Endothelial cell (in vitro differentiated cells): ENCODE measurements at regions not wholly inside any gene's neighbourhood (a gene's known extent, or its start where the extent isn't known, plus 50 kb on each side); places are given as distances from the start of the nearest gene placed in this dataset.

Source experiments
- DNase-seq: peaks from one replicate; pipeline ENCODE4 v3.0.0; 2021; ENCODE audit warnings: low spot score
- H3K27ac Mint-ChIP-seq: one replicate; pipeline ENCODE4 v1.8.0; 2021; ENCODE audit warnings: mixed read lengths, inconsistent platforms; ENCODE audit not compliant: unreplicated experiment
- H3K27me3 Mint-ChIP-seq: one replicate; pipeline ENCODE4 v1.8.0; 2021; ENCODE audit warnings: mild to moderate bottlenecking, moderate library complexity, mixed read lengths, inconsistent platforms; ENCODE audit not compliant: unreplicated experiment
- H3K36me3 Mint-ChIP-seq: one replicate; pipeline ENCODE4 v1.8.0; 2021; ENCODE audit warnings: mild to moderate bottlenecking, low read depth, mixed read lengths, inconsistent platforms; ENCODE audit not compliant: unreplicated experiment
- H3K4me1 Mint-ChIP-seq: one replicate; pipeline ENCODE4 v1.8.0; 2021; ENCODE audit warnings: mild to moderate bottlenecking, mixed read lengths, inconsistent platforms; ENCODE audit not compliant: unreplicated experiment
- H3K4me3 Mint-ChIP-seq: one replicate; pipeline ENCODE4 v1.8.0; 2021; ENCODE audit warnings: mild to moderate bottlenecking, mixed read lengths, inconsistent platforms; ENCODE audit not compliant: unreplicated experiment
- H3K9me3 Mint-ChIP-seq: one replicate; pipeline ENCODE4 v1.8.0; 2021; ENCODE audit warnings: mixed read lengths, inconsistent platforms; ENCODE audit not compliant: unreplicated experiment
- TF ChIP-seq, protein P1 (sequence below): fragments of 200-600 bp; sonication (generic); IDR thresholded peaks from one replicate; pipeline ENCODE4 v1.5.0; 2021; ENCODE audit warnings: antibody characterized with exemption; ENCODE audit not compliant: unreplicated experiment

DNA sequence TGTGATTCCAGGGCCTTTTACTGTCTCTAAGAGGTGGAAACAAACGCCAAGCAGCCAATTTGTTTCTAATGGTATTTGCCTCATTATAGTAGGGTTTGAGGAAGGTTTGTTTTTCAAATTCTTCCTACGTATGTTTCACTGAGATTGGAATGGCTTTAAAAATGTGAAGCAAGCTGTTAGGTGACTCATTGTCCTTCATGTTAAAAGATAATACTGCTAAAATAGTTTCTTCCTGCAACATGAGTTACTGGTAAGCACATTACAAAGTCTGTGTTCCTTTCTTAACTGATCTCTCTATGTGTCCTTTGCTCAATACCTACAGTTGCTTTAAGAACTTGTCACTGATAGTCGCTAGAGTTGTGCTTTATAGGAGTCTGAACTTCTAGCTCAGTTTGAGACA, 1183.9 kb downstream of the RPA4 start:
- no peaks in the 10 kb centered on the region for H3K36me3 Mint-ChIP-seq
- TF ChIP-seq, protein P1, sequence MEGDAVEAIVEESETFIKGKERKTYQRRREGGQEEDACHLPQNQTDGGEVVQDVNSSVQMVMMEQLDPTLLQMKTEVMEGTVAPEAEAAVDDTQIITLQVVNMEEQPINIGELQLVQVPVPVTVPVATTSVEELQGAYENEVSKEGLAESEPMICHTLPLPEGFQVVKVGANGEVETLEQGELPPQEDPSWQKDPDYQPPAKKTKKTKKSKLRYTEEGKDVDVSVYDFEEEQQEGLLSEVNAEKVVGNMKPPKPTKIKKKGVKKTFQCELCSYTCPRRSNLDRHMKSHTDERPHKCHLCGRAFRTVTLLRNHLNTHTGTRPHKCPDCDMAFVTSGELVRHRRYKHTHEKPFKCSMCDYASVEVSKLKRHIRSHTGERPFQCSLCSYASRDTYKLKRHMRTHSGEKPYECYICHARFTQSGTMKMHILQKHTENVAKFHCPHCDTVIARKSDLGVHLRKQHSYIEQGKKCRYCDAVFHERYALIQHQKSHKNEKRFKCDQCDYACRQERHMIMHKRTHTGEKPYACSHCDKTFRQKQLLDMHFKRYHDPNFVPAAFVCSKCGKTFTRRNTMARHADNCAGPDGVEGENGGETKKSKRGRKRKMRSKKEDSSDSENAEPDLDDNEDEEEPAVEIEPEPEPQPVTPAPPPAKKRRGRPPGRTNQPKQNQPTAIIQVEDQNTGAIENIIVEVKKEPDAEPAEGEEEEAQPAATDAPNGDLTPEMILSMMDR, result no peak
- H3K27me3 Mint-ChIP-seq, result no peaks in the 10 kb centered on the region
- no peak for DNase-seq
- no peaks in the 10 kb centered on the region for H3K9me3 Mint-ChIP-seq
- H3K4me3 Mint-ChIP-seq, result no peak overlapping the region
- peaks cover 6% of the 10 kb centered on the region for H3K4me1 Mint-ChIP-seq
- no peak overlapping the region for H3K27ac Mint-ChIP-seq

DNA sequence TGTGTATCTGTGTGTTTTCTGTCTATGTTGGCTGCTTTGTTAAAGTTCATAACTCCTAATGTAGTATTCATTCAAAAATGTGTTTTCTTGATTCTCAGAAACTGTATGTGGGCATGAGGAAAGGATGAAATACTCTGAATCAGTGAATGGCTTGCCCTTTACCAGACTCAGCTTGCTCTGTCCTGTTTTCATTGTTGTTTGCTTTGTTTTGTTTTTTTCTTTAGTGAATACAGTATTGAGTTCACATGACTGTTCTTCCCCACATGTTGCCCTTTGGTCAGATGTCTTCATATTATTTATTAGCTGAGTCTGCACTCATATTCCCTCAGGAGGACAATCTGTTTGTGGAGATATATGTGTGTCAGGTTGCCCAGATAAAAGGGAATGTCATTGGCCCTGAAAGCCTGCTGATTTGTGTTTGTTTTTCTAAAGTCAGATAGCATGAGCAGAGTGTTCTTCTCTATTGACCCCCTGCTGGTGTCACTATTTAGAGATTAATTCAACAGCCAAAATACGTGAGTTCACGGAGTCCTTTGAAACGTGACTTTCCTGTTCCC, 1184.4 kb downstream of the RPA4 start:
- H3K4me3 Mint-ChIP-seq, result no peak overlapping the region
- peaks cover 6% of the 10 kb centered on the region for H3K4me1 Mint-ChIP-seq
- H3K27ac Mint-ChIP-seq, result no peak overlapping the region
- TF ChIP-seq, protein P1, result no peak
- no peaks in the 10 kb centered on the region for H3K9me3 Mint-ChIP-seq
- DNase-seq, result no peak
- H3K27me3 Mint-ChIP-seq, result no peaks in the 10 kb centered on the region
- H3K36me3 Mint-ChIP-seq, result no peaks in the 10 kb centered on the region

DNA sequence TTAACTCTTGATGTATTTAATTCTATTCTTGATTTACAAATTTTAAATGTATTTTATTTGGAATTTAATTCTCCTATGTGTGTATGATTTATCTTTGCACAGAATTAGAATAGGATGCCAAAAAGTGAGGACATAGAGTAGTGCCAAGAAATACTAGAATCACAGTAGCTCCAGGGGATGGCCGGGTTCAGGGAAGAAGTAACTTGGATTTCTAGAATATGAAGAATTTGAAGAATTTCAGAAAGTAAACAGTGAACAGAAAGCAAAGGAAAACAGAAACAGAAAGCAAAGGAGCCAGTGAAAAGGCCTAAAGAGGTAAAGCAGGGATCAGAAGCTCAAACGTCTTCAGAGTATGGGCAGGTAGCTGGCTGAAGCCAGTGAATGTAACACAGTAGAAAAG, 1187.6 kb downstream of the RPA4 start:
- H3K27ac Mint-ChIP-seq, result no peak overlapping the region
- no peaks in the 10 kb centered on the region for H3K27me3 Mint-ChIP-seq
- H3K36me3 Mint-ChIP-seq, result no peaks in the 10 kb centered on the region
- TF ChIP-seq, protein P1, result no peak
- no peak for DNase-seq
- no peak overlapping the region for H3K4me3 Mint-ChIP-seq
- peaks cover 6% of the 10 kb centered on the region for H3K4me1 Mint-ChIP-seq
- no peaks in the 10 kb centered on the region for H3K9me3 Mint-ChIP-seq

DNA sequence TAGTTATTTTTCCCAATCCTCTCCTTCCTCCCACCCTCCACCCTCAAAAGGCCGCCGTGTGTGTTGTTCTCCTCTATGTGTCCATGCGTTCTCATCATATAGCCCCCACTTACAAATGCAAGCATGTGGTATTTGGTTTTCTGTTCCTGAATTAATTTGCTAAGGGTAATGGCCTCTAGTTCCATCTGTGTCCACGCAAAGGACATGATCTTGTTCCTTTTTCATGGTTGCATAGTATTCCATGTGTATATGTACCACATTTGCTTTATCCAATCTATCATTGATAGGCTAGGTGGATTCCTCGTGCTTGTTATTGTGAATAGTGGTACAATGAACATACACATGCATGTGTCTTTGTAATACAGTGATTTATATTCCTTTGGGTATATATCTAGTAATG, 1193.7 kb downstream of the RPA4 start:
- Mint-ChIP-seq H3K27ac (no peak overlapping the region), H3K27me3 (no peaks in the 10 kb centered on the region), H3K4me1 (no peaks in the 10 kb centered on the region), H3K9me3 (no peaks in the 10 kb centered on the region), H3K36me3 (no peaks in the 10 kb centered on the region), H3K4me3 (no peak overlapping the region)
- TF ChIP-seq, protein P1, result no peak
- no peak for DNase-seq

DNA sequence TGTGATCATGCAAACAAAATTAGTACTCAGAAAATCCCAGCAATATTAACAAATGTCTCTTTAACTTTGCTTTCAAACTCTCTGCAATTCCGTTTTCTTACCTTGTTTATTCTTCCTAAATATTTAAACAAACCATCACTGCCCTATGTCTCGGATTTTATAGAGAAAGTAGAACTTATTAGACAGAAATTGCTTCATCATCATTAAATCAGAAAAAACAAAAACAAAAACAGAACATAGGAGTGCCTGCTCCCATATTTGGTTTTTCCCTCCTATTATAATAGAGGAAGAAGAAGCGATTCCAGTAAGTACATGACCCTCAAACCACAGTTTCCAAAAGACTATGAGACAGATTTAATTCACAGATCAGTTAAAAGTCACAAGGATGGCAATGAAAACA, 1228.0 kb downstream of the RPA4 start:
- H3K27me3 Mint-ChIP-seq, result no peaks in the 10 kb centered on the region

More for the DNA sequence above, 1228.0 kb downstream of the RPA4 start:
- no peak overlapping the region for H3K4me3 Mint-ChIP-seq
- H3K36me3 Mint-ChIP-seq, result no peaks in the 10 kb centered on the region
- H3K27ac Mint-ChIP-seq, result no peak overlapping the region
- no peaks in the 10 kb centered on the region for H3K9me3 Mint-ChIP-seq
- TF ChIP-seq, protein P1, result no peak
- H3K4me1 Mint-ChIP-seq, result peaks cover 7% of the 10 kb centered on the region
- DNase-seq, result no peak
